ENCODE measurements at regions not wholly inside any gene's neighbourhood (a gene's known extent, or its start where the extent isn't known, plus 50 kb on each side); places are given as distances from the start of the nearest gene placed in this dataset.

DNA sequence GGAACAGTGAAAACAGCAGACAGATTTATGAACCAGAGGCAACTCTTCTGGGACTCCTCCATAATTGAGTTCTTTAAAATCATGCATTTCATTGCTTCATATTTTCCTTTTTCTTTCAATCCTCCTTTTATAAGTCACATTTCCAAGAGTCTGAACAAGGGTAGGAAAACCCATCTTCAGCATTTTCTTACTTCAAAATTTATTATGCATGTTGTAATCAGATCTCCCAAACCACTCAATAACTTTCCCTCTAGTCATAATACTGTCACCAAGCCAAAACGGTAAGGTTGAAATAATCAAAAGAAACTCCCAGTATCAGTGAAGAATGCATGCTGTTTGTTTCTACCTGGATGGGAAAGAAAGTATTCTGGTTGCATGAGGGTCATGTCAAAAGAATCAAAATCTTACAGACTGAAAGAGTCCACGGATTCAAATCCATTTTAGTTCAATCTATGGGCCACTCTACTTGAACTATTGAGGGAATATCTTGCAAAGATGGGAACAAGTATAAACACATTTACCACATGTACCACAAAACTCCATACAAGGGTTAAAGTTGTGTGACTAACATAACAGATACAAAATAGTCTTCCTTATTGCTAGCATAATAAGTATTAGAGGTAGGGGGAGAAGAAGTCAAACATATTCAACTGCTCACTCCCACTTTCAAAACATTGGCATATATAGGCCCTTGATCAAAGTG lies 797.3 kb downstream of the MAT2B start:
- TF ChIP-seq, protein P1, sequence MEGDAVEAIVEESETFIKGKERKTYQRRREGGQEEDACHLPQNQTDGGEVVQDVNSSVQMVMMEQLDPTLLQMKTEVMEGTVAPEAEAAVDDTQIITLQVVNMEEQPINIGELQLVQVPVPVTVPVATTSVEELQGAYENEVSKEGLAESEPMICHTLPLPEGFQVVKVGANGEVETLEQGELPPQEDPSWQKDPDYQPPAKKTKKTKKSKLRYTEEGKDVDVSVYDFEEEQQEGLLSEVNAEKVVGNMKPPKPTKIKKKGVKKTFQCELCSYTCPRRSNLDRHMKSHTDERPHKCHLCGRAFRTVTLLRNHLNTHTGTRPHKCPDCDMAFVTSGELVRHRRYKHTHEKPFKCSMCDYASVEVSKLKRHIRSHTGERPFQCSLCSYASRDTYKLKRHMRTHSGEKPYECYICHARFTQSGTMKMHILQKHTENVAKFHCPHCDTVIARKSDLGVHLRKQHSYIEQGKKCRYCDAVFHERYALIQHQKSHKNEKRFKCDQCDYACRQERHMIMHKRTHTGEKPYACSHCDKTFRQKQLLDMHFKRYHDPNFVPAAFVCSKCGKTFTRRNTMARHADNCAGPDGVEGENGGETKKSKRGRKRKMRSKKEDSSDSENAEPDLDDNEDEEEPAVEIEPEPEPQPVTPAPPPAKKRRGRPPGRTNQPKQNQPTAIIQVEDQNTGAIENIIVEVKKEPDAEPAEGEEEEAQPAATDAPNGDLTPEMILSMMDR (IDR thresholded peaks at IDR 0.05; ENCODE audit: low read depth, low read length, missing control alignments), result no peak
- no peak for DNase-seq (ENCODE audit: extremely low read depth, low read depth)
- no peak overlapping the region for H3K4me3 ChIP-seq (replicated peaks; ENCODE audit: low read depth, low read length)

DNA sequence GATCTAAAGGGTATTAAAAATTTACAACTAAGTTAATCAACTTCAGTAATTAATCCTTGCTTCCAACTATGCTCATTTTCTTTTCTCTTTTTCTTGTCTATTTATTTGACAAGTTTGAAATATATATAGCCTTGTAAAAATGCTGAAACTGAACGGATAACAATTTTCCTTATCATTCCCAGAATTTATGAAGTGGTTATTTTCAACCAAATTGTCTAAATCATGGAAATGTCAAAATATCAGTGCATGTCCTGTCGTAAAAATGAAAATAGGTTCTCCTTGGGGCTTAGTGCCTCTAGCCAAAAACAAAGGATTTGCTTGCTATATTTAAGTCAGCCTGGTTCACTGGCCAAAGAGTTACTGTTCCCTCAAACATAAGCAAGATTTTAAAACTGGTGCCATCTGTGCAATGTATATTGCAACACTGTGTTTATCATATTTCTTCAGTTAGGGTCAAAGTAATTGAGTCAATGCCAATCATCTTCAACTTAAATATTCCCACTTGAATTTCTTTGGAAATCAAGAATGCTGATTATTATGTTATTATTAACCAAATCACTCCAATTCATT lies 798.3 kb downstream of the MAT2B start:
- no peak for DNase-seq (ENCODE audit: extremely low read depth, low read depth)
- no peak overlapping the region for H3K4me3 ChIP-seq (replicated peaks; ENCODE audit: low read depth, low read length)

DNA sequence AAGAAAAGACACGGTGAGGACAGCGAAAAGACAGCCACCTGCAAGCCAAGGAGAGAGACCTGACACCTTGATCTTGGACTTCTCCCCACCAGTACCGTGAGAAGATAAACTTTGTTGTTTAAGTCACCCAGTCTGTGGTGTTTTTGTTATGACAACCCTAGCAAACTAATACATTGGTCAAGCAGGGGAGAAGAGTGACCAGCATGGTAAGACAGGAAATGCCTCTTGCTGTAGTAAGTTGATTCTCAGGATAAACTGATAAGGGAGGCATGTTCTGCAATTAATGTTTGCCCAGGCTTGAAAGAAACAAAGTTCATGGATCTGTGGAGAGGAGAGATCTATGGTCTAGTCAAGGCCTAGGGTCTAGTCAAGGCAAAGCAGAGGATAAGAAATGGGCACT lies 801.2 kb downstream of the MAT2B start:
- TF ChIP-seq, protein P1 (IDR thresholded peaks at IDR 0.05; ENCODE audit: low read depth, low read length, missing control alignments), result no peak
- DNase-seq (ENCODE audit: extremely low read depth, low read depth), result no peak
- H3K4me3 ChIP-seq (replicated peaks; ENCODE audit: low read depth, low read length), result no peak overlapping the region

More for the DNA sequence above, 798.3 kb downstream of the MAT2B start:
- TF ChIP-seq, protein P1 (IDR thresholded peaks at IDR 0.05; ENCODE audit: low read depth, low read length, missing control alignments), result no peak

DNA sequence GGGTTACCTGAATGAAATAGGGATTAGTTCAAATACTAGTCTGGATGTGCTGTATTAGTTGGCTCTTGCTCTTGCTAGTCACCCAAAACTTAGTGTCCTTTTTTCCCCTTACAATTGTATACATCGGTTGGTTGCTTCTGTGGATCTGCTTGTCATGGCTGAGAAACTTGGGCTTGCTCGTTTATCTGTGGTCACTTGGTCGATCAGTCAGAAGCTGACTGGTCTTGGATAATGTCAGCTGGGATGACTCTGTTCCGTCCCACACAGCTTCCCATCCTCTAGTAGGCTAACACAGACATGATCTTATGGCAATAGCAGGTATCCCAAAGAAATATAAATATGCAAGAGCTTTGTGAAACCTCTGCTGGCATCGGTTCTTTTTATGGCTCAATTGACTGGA lies 807.4 kb downstream of the MAT2B start:
- TF ChIP-seq, protein P1 (IDR thresholded peaks at IDR 0.05; ENCODE audit: low read depth, low read length, missing control alignments), result no peak
- no peak overlapping the region for H3K4me3 ChIP-seq (replicated peaks; ENCODE audit: low read depth, low read length)
- DNase-seq (ENCODE audit: extremely low read depth, low read depth), result no peak

DNA sequence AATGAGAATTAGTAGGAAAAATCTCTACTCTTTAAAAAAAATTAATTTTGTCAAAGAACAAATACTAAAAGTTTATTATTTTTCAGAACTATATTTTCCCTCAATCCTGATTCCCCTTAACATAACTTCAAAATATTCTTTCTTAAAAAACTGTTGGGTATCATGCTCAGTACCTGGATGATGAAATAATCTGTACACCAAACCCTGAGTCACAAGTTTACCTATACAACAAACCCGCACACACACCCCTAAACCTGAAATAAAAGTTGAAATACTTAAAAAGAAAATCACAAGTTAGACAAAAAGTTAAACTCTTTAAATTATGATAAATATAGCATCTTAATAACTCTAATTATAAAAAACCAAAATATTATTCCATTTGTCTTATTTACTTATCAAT lies 812.3 kb downstream of the MAT2B start:
- H3K4me3 ChIP-seq (replicated peaks; ENCODE audit: low read depth, low read length), result no peak overlapping the region
- TF ChIP-seq, protein P1 (IDR thresholded peaks at IDR 0.05; ENCODE audit: low read depth, low read length, missing control alignments), result no peak
- DNase-seq (ENCODE audit: extremely low read depth, low read depth), result no peak

DNA sequence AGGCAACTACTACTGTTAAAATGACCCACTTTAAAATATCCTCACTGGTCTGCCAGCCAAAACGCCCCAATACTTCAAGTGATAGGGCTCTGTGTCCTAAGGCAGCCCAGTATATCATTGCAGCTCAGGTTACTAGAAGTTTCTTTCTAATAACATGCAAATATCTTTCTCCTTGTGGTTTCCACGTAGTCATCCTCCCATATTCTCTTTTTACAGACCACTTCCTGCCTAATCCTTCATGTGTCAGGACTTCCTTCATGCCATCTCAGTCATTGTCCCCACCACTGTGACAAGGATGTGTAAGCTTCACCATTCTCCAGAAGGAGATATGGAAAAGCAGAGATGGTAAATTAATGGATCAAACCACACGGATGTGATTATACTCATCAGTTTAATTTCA lies 813.7 kb downstream of the MAT2B start:
- DNase-seq (ENCODE audit: extremely low read depth, low read depth), result no peak
- TF ChIP-seq, protein P1 (IDR thresholded peaks at IDR 0.05; ENCODE audit: low read depth, low read length, missing control alignments), result no peak
- H3K4me3 ChIP-seq (replicated peaks; ENCODE audit: low read depth, low read length), result no peak overlapping the region
